ENCODE measurements at regions not wholly inside any gene's neighbourhood (a gene's known extent, or its start where the extent isn't known, plus 50 kb on each side); places are given as distances from the start of the nearest gene placed in this dataset.

DNA sequence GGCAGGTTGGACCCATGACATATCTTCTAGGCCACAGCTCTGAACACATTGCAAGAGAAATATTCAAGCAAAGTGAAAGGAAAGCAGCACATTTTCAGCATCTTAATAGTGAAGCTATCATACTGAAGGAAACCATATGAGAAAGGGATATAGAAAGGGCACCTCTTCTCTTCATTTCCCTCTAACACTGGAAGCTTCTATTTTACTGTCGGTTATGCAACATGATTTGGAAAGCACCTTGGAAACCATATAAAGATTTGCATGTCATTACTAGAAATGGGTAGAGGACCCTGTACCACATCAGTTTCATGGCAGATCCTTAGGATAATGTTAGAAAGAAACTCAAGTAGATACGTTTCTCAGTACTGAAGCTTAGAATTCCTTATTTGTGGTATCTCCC lies 70.5 kb upstream of the HMGN3 start:
- intact Hi-C loops (cut with DNase I; ENCODE audit: low total_unique reads): no loop called here

GRCh38 chr6:79302341-79302740 lies 67.9 kb upstream of the HMGN3 start:
- intact Hi-C loops (cut with DNase I; ENCODE audit: low total_unique reads): no loop called here
- Histone ChIP-seq H3K9me3 (no peaks in the 10 kb centered on the region), H3K4me3 (no peak overlapping the region), H3K27ac (no peak overlapping the region), H3K36me3 (no peaks in the 10 kb centered on the region), H3K4me1 (no peaks in the 10 kb centered on the region), H3K27me3 (no peaks in the 10 kb centered on the region)
- DNase-seq: no peak
- no peak for TF ChIP-seq CTCF (IDR thresholded peaks at IDR 0.05)

More for the DNA sequence above, 70.5 kb upstream of the HMGN3 start:
- Histone ChIP-seq H3K36me3 (no peaks in the 10 kb centered on the region), H3K27me3 (no peaks in the 10 kb centered on the region), H3K4me1 (no peaks in the 10 kb centered on the region), H3K27ac (no peak overlapping the region), H3K4me3 (no peak overlapping the region), H3K9me3 (no peaks in the 10 kb centered on the region)
- no peak for TF ChIP-seq CTCF (IDR thresholded peaks at IDR 0.05)
- no peak for DNase-seq

DNA sequence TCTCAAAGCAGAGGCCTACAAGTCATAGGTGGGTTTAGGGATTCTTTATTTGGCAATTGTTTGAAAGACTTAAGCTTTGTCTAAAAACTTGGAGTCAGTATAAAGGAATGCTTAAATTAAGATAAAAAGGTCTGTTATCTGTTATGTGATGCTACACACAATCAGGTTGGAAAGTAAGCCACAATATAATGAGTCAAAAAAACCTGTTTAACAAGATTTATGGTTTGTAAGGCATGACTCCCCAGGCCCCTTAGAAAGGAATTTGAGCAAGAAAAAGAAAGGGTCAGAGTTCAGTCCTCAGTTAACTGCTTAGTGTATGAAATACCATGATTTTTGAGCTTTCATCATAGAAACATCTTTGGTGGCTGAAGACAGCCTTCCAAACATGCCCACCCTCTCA lies 66.8 kb upstream of the HMGN3 start:
- H3K4me3 ChIP-seq: no peak overlapping the region
- H3K27ac ChIP-seq: no peak overlapping the region
- no peaks in the 10 kb centered on the region for H3K36me3 ChIP-seq
- no peak for TF ChIP-seq CTCF (IDR thresholded peaks at IDR 0.05)
- H3K27me3 ChIP-seq: no peaks in the 10 kb centered on the region
- intact Hi-C loops (cut with DNase I; ENCODE audit: low total_unique reads): no loop called here
- no peak for DNase-seq
- no peaks in the 10 kb centered on the region for H3K9me3 ChIP-seq
- H3K4me1 ChIP-seq: no peaks in the 10 kb centered on the region

DNA sequence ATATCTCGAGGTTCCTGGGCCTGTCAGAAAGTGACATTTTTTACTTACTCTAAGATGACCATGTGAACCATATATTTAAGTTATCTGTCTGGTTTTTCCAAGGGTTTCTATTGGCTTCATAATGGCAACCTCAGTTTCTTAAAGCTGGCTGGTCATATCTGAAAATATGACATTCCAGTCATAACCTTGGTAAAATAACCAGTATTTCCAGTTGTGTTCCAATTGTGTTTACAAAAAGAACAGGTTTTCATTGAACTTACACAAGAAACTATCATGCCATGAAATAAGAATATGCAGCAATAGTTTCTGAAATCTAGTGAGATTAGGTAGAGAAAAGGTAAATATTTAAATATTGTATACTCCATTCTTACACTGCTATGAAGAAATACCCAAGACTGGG lies 61.7 kb upstream of the HMGN3 start:
- no peaks in the 10 kb centered on the region for H3K27me3 ChIP-seq
- intact Hi-C loops (cut with DNase I; ENCODE audit: low total_unique reads): no loop called here
- no peaks in the 10 kb centered on the region for H3K36me3 ChIP-seq
- no peaks in the 10 kb centered on the region for H3K4me1 ChIP-seq
- no peaks in the 10 kb centered on the region for H3K9me3 ChIP-seq
- no peak overlapping the region for H3K4me3 ChIP-seq
- no peak overlapping the region for H3K27ac ChIP-seq
- no peak for TF ChIP-seq CTCF (IDR thresholded peaks at IDR 0.05)
- DNase-seq: no peak
